IPS DF 6.9 (cell line): ENCODE measurements at regions not wholly inside any gene's neighbourhood (a gene's known extent, or its start where the extent isn't known, plus 50 kb on each side); places are given as distances from the start of the nearest gene placed in this dataset.

Source experiments
- DNase-seq: peaks from one replicate; pipeline ENCODE4 v3.0.0-alpha.2; 2013; ENCODE audit warnings: low read depth, low spot score
- H3K27ac ChIP-seq: one replicate; pipeline ENCODE4 v1.5.1; 2013; ENCODE audit warnings: low read length, control low read depth
- H3K27me3 ChIP-seq: 2 replicates; pipeline ENCODE4 v1.6.1; 2013; ENCODE audit warnings: mild to moderate bottlenecking, low read length; ENCODE audit not compliant: control insufficient read depth, insufficient read depth
- H3K36me3 ChIP-seq: 2 replicates; pipeline ENCODE4 v1.6.1; 2013; ENCODE audit warnings: low read length; ENCODE audit not compliant: control insufficient read depth, insufficient read depth
- H3K4me1 ChIP-seq: 2 replicates; pipeline ENCODE4 v1.6.1; 2013; ENCODE audit warnings: low read length; ENCODE audit not compliant: control insufficient read depth, insufficient read depth
- H3K4me3 ChIP-seq: 2 replicates; pipeline ENCODE4 v1.5.1; 2013; ENCODE audit warnings: mild to moderate bottlenecking, low read length
- H3K9me3 ChIP-seq: 2 replicates; pipeline ENCODE4 v1.6.1; 2013; ENCODE audit warnings: low read length, inconsistent platforms; ENCODE audit not compliant: control insufficient read depth, insufficient read depth
- WGBS: extraction: QIAGEN DNeasy Blood & Tissue Kit; methylation state at CpG from one replicate; pipeline ENCODE4 v1.1.7; 2013; ENCODE audit warnings: mixed read lengths, missing lambda C conversion rate; ENCODE audit not compliant: insufficient read length, insufficient coverage; 5-methylcytosine and 5-hydroxymethylcytosine counted together

GRCh38 chr3:104461431-104461830 is 905.3 kb upstream of the ALCAM start:
- no CpG with 5 or more reads among the region's 1 CpG for WGBS
- no peaks in the 10 kb centered on the region for H3K36me3 ChIP-seq
- H3K4me1 ChIP-seq = no peaks in the 10 kb centered on the region
- H3K27me3 ChIP-seq = no peaks in the 10 kb centered on the region
- no peak for DNase-seq
- no peak overlapping the region for H3K27ac ChIP-seq
- no peaks in the 10 kb centered on the region for H3K9me3 ChIP-seq
- no peak overlapping the region for H3K4me3 ChIP-seq

DNA sequence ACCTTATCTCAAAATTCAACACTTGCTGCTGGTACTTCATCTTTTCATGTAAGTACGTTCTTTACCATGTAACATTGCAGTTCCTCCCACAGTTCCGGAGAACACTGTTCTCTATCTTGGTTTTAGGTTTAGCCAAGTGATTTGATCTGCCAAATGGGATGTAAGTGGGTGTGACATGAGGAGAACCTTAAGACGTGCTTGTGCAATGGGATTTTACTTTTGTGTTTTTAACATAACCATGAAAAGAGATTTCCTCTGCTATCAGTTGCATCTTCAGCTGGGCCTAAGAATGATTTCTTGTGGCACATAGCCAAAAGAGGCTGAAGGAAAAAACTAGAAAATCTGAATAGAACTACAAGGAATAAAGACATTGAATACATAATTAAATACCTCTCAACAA is 894.5 kb upstream of the ALCAM start:
- Histone ChIP-seq H3K36me3 (no peaks in the 10 kb centered on the region), H3K4me1 (no peaks in the 10 kb centered on the region), H3K27ac (no peak overlapping the region), H3K27me3 (no peaks in the 10 kb centered on the region), H3K4me3 (no peak overlapping the region), H3K9me3 (no peaks in the 10 kb centered on the region)
- WGBS = no CpG with 5 or more reads among the region's 3 CpGs
- no peak for DNase-seq

GRCh38 chr3:104474011-104474410 is 892.7 kb upstream of the ALCAM start:
- Histone ChIP-seq H3K9me3 (no peaks in the 10 kb centered on the region), H3K4me1 (no peaks in the 10 kb centered on the region), H3K4me3 (no peak overlapping the region), H3K36me3 (no peaks in the 10 kb centered on the region), H3K27ac (no peak overlapping the region), H3K27me3 (no peaks in the 10 kb centered on the region)
- DNase-seq = no peak
- no CpG with 5 or more reads among the region's 1 CpG for WGBS

- no peak for DNase-seq
- Histone ChIP-seq H3K4me3 (no peak overlapping the region), H3K27ac (no peak overlapping the region), H3K36me3 (no peaks in the 10 kb centered on the region), H3K27me3 (no peaks in the 10 kb centered on the region), H3K4me1 (no peaks in the 10 kb centered on the region), H3K9me3 (no peaks in the 10 kb centered on the region)
- WGBS = no CpG with 5 or more reads among the region's 24 CpGs
These were observed 863.7 kb upstream of the ALCAM start for GRCh38 chr3:104503022-104503421.

DNA sequence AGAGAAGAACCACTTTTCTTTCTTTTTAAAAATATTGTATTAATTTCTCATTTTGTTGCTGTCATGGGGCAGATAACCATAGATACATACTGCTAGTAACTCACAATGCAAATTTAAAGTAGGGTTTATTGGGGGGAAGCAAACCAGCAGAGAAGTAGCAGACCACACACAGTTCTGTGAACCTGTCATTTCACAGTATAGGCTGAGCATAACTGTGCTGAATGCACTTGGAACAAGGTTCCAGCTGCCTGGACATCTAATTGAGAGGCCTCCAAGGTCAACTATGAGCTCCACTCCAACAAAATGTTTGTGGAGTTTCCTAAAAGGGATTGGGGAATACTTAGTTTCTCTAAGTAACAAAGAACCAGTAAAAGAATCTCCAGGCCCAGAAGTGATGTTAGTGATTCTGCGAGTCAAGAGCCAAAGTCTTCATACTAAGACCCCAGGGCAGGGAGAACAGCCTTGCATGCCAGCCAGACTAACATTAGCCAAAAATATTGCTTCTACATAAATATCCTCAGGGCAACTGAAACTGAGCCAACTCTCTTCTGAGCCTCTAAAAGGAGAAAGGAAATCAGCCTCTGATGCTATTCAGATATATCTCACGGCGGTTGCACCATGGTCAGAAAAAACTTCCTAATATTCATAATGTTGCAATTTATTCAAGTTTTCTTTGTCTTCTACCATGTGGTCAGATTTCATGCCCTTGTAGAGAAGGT is 856.4 kb upstream of the ALCAM start:
- Histone ChIP-seq H3K27me3 (no peaks in the 10 kb centered on the region), H3K36me3 (no peaks in the 10 kb centered on the region), H3K4me3 (no peak overlapping the region), H3K27ac (no peak overlapping the region), H3K4me1 (no peaks in the 10 kb centered on the region), H3K9me3 (no peaks in the 10 kb centered on the region)
- DNase-seq = no peak
- WGBS = no CpG with 5 or more reads among the region's 3 CpGs

- H3K4me1 ChIP-seq = peaks cover 1% of the 10 kb centered on the region; the same call in 1 of the 2 replicates
- no peak overlapping the region for H3K4me3 ChIP-seq
- DNase-seq = no peak
- no peaks in the 10 kb centered on the region for H3K36me3 ChIP-seq
- no CpG with 5 or more reads among the region's 1 CpG for WGBS
- H3K9me3 ChIP-seq = no peaks in the 10 kb centered on the region
- no peaks in the 10 kb centered on the region for H3K27me3 ChIP-seq
- no peak overlapping the region for H3K27ac ChIP-seq
These were observed 852.3 kb upstream of the ALCAM start for GRCh38 chr3:104514371-104514770.

DNA sequence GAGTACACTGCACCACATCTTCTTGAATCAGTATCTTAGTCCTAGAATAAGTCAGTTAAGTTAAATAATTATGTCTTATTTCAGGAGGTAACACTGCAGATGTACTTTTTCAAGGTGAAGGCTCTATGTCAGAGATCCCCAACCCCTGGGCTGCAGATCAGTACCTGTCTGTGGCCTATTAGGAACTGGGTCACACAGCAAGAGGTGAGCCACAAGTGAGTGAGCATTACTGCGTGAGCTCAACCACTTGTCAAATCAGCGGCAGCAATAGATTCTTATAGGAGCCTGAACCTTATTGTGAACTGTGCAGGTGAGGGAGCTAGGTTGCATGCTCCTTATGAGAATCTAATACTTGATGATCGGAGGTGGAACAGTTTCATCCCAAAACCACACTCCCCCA is 851.9 kb upstream of the ALCAM start:
- H3K36me3 ChIP-seq = no peaks in the 10 kb centered on the region
- no peaks in the 10 kb centered on the region for H3K27me3 ChIP-seq
- WGBS = no CpG with 5 or more reads among the region's 3 CpGs
- no peak overlapping the region for H3K27ac ChIP-seq
- DNase-seq = no peak
- H3K4me3 ChIP-seq = no peak overlapping the region
- H3K4me1 ChIP-seq = peaks cover 1% of the 10 kb centered on the region; the same call in 1 of the 2 replicates
- H3K9me3 ChIP-seq = no peaks in the 10 kb centered on the region

- H3K36me3 ChIP-seq = no peaks in the 10 kb centered on the region
- peak overlapping the region; percentile 77 for H3K27ac ChIP-seq
- no peaks in the 10 kb centered on the region for H3K9me3 ChIP-seq
- no peak overlapping the region for H3K4me3 ChIP-seq
- H3K27me3 ChIP-seq = no peaks in the 10 kb centered on the region
- peaks cover 1% of the 10 kb centered on the region; the same call in 1 of the 2 replicates for H3K4me1 ChIP-seq
- WGBS = no CpG with 5 or more reads among the region's 4 CpGs
- no peak for DNase-seq
These were observed 847.6 kb upstream of the ALCAM start for GRCh38 chr3:104519068-104519467.

- Histone ChIP-seq H3K27me3 (no peaks in the 10 kb centered on the region), H3K4me1 (peaks cover 1% of the 10 kb centered on the region; the same call in 1 of the 2 replicates), H3K27ac (peak overlapping the region; percentile 77), H3K36me3 (no peaks in the 10 kb centered on the region), H3K9me3 (no peaks in the 10 kb centered on the region), H3K4me3 (no peak overlapping the region)
- DNase-seq = no peak
- WGBS = no CpG with 5 or more reads among the region's 4 CpGs
These were observed 847.1 kb upstream of the ALCAM start for GRCh38 chr3:104519468-104520227.

DNA sequence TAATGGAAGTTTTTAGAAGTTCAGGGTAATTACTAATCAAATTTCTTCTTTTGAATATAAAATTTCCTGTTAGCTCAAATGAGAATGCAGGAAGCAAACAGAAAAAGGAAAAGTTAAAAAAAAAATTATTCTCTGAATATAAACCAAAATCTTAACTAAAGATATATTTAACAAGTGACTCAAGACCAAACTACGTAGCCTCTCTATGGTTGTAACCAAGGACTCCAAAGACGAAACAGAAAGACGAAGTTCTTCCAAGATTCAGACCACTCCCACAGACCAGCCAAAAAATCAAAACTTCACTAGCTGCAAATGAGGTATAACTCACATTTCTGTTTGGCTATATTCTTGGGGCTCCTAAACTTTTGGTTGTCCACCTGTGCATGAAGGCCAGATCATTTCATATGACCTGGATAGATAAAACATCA is 846.5 kb upstream of the ALCAM start:
- Histone ChIP-seq H3K9me3 (no peaks in the 10 kb centered on the region), H3K36me3 (no peaks in the 10 kb centered on the region), H3K4me1 (peaks cover 1% of the 10 kb centered on the region; the same call in 1 of the 2 replicates), H3K27ac (no peak overlapping the region), H3K27me3 (no peaks in the 10 kb centered on the region), H3K4me3 (no peak overlapping the region)
- WGBS = no CpG with 5 or more reads among the region's 3 CpGs
- no peak for DNase-seq
